HEK293 (cell line): ENCODE measurements at regions not wholly inside any gene's neighbourhood (a gene's known extent, or its start where the extent isn't known, plus 50 kb on each side); places are given as distances from the start of the nearest gene placed in this dataset.

ENCODE experiments used
- GLI4 ChIP-seq: fragments of 450-650 bp; formaldehyde crosslinking; IDR thresholded peaks from 2 replicates; pipeline ENCODE4 v1.5.1; 2016; ENCODE audit warnings: missing biosample characterization, missing genetic modification characterization
- HOXA7 ChIP-seq: sonication (generic); formaldehyde crosslinking; IDR thresholded peaks from 2 replicates; pipeline ENCODE4 v1.8.1; 2022; ENCODE audit warnings: missing genetic modification reagents, borderline replicate concordance
- HOXC10 ChIP-seq: sonication (generic); formaldehyde crosslinking; IDR thresholded peaks from 2 replicates; pipeline ENCODE4 v1.8.1; 2023; ENCODE audit warnings: mild to moderate bottlenecking, missing genetic modification reagents
- IKZF3 ChIP-seq: fragments of 450-650 bp; IDR thresholded peaks from 2 replicates; pipeline ENCODE4 v1.5.0; 2018; ENCODE audit warnings: missing biosample characterization, mild to moderate bottlenecking, missing genetic modification characterization, moderate library complexity
- MYNN ChIP-seq: fragments of 450-650 bp; formaldehyde crosslinking; IDR thresholded peaks from 2 replicates; pipeline ENCODE4 v1.5.1; 2016; ENCODE audit warnings: missing biosample characterization, missing genetic modification characterization, borderline replicate concordance
- REPIN1 ChIP-seq: fragments of 450-650 bp; formaldehyde crosslinking; IDR thresholded peaks from 2 replicates; pipeline ENCODE4 v1.5.1; 2017; ENCODE audit warnings: missing biosample characterization, missing genetic modification characterization, low read depth
- ZNF596 ChIP-seq: fragments of 450-650 bp; IDR thresholded peaks from 2 replicates; pipeline ENCODE4 v1.5.0; 2018; ENCODE audit warnings: missing biosample characterization, mild to moderate bottlenecking, missing genetic modification characterization, moderate library complexity
- ZNF747 ChIP-seq: fragments of 450-650 bp; formaldehyde crosslinking; IDR thresholded peaks from 2 replicates; pipeline ENCODE4 v1.5.1; 2016; ENCODE audit warnings: missing biosample characterization, missing genetic modification characterization
- ZNF776 ChIP-seq: fragments of 450-650 bp; formaldehyde crosslinking; IDR thresholded peaks from 2 replicates; pipeline ENCODE4 v1.5.0; 2017; ENCODE audit warnings: missing biosample characterization, missing genetic modification characterization, borderline replicate concordance
- TF ChIP-seq, protein P1 (sequence below): fragments of 450-650 bp; formaldehyde crosslinking; IDR thresholded peaks from 2 replicates; pipeline ENCODE4 v1.5.1; 2016; ENCODE audit warnings: missing biosample characterization, missing genetic modification characterization
- TF ChIP-seq, protein P2 (sequence below): fragments of 450-650 bp; formaldehyde crosslinking; IDR thresholded peaks from 2 replicates; pipeline ENCODE4 v1.5.1; 2017; ENCODE audit warnings: missing biosample characterization, missing genetic modification characterization
- TF ChIP-seq, protein P3 (sequence below): fragments of 450-650 bp; formaldehyde crosslinking; IDR thresholded peaks from 2 replicates; pipeline ENCODE4 v1.5.1; 2016; ENCODE audit warnings: missing biosample characterization, missing genetic modification characterization
- TF ChIP-seq, protein P4 (sequence below): fragments of 450-650 bp; formaldehyde crosslinking; IDR thresholded peaks from 2 replicates; pipeline ENCODE4 v1.5.1; 2016; ENCODE audit warnings: missing biosample characterization, missing genetic modification characterization, borderline replicate concordance

DNA sequence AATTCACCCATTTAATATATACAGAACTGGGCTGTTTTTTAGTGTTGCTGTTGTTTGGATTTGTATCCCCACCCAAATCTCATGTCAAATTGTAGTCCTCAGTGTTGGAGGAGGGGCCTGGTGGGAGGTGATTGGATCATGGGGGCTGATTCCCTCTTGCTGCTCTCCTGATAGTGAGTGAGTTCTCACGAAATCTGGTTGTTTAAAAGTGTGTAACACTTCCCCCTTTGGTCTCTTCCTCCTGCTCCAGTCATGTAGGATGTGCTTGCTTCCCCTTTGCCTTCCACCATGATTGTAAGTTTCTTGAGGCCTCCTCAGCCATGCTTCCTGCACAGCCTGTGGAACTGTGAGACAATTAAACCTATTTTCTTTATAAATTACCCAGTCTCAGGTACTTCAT lies 141.6 kb upstream of the AADAT start:
- TF ChIP-seq ZNF776 (tag by site-specific recombination) (no peak), GLI4 (tag by site-specific recombination) (no peak), HOXC10 (no peak), ZNF747 (tag by site-specific recombination) (no peak), IKZF3 (tag by site-specific recombination) (no peak), ZNF596 (tag by site-specific recombination) (no peak), REPIN1 (tag by site-specific recombination) (no peak), HOXA7 (CRISPR knock-in tag) (no peak), MYNN (tag by site-specific recombination) (no peak)
- TF ChIP-seq, protein P1, sequence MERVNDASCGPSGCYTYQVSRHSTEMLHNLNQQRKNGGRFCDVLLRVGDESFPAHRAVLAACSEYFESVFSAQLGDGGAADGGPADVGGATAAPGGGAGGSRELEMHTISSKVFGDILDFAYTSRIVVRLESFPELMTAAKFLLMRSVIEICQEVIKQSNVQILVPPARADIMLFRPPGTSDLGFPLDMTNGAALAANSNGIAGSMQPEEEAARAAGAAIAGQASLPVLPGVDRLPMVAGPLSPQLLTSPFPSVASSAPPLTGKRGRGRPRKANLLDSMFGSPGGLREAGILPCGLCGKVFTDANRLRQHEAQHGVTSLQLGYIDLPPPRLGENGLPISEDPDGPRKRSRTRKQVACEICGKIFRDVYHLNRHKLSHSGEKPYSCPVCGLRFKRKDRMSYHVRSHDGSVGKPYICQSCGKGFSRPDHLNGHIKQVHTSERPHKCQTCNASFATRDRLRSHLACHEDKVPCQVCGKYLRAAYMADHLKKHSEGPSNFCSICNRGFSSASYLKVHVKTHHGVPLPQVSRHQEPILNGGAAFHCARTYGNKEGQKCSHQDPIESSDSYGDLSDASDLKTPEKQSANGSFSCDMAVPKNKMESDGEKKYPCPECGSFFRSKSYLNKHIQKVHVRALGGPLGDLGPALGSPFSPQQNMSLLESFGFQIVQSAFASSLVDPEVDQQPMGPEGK (tag by site-specific recombination), result no peak
- TF ChIP-seq, protein P2, sequence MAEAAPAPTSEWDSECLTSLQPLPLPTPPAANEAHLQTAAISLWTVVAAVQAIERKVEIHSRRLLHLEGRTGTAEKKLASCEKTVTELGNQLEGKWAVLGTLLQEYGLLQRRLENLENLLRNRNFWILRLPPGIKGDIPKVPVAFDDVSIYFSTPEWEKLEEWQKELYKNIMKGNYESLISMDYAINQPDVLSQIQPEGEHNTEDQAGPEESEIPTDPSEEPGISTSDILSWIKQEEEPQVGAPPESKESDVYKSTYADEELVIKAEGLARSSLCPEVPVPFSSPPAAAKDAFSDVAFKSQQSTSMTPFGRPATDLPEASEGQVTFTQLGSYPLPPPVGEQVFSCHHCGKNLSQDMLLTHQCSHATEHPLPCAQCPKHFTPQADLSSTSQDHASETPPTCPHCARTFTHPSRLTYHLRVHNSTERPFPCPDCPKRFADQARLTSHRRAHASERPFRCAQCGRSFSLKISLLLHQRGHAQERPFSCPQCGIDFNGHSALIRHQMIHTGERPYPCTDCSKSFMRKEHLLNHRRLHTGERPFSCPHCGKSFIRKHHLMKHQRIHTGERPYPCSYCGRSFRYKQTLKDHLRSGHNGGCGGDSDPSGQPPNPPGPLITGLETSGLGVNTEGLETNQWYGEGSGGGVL (tag by site-specific recombination), result no peak
- TF ChIP-seq, protein P3, sequence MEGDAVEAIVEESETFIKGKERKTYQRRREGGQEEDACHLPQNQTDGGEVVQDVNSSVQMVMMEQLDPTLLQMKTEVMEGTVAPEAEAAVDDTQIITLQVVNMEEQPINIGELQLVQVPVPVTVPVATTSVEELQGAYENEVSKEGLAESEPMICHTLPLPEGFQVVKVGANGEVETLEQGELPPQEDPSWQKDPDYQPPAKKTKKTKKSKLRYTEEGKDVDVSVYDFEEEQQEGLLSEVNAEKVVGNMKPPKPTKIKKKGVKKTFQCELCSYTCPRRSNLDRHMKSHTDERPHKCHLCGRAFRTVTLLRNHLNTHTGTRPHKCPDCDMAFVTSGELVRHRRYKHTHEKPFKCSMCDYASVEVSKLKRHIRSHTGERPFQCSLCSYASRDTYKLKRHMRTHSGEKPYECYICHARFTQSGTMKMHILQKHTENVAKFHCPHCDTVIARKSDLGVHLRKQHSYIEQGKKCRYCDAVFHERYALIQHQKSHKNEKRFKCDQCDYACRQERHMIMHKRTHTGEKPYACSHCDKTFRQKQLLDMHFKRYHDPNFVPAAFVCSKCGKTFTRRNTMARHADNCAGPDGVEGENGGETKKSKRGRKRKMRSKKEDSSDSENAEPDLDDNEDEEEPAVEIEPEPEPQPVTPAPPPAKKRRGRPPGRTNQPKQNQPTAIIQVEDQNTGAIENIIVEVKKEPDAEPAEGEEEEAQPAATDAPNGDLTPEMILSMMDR (tag by site-specific recombination), result no peak
- TF ChIP-seq, protein P4, sequence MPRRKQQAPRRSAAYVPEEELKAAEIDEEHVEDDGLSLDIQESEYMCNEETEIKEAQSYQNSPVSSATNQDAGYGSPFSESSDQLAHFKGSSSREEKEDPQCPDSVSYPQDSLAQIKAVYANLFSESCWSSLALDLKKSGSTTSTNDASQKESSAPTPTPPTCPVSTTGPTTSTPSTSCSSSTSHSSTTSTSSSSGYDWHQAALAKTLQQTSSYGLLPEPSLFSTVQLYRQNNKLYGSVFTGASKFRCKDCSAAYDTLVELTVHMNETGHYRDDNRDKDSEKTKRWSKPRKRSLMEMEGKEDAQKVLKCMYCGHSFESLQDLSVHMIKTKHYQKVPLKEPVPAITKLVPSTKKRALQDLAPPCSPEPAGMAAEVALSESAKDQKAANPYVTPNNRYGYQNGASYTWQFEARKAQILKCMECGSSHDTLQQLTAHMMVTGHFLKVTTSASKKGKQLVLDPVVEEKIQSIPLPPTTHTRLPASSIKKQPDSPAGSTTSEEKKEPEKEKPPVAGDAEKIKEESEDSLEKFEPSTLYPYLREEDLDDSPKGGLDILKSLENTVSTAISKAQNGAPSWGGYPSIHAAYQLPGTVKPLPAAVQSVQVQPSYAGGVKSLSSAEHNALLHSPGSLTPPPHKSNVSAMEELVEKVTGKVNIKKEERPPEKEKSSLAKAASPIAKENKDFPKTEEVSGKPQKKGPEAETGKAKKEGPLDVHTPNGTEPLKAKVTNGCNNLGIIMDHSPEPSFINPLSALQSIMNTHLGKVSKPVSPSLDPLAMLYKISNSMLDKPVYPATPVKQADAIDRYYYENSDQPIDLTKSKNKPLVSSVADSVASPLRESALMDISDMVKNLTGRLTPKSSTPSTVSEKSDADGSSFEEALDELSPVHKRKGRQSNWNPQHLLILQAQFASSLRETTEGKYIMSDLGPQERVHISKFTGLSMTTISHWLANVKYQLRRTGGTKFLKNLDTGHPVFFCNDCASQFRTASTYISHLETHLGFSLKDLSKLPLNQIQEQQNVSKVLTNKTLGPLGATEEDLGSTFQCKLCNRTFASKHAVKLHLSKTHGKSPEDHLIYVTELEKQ (tag by site-specific recombination), result no peak
